Renal cortical epithelial cell (primary cell): ENCODE measurements at regions not wholly inside any gene's neighbourhood (a gene's known extent, or its start where the extent isn't known, plus 50 kb on each side); places are given as distances from the start of the nearest gene placed in this dataset.
A peak's percentile ranks its signal among the peaks of the same experiment; 100 is the strongest.
"Not testable (repeated sequence)": the region's sequence is repeated elsewhere in the genome, so short reads cannot be mapped to it uniquely, and the experiment has no call there.

Experiments
- DNase-seq: peaks from one replicate; pipeline ENCODE4 v3.0.0-alpha.2; 2011; ENCODE audit warnings: low read depth

GRCh38 chr3:158026236-158026635, 80.0 kb downstream of the SHOX2 start:
- DNase-seq: no peak

DNA sequence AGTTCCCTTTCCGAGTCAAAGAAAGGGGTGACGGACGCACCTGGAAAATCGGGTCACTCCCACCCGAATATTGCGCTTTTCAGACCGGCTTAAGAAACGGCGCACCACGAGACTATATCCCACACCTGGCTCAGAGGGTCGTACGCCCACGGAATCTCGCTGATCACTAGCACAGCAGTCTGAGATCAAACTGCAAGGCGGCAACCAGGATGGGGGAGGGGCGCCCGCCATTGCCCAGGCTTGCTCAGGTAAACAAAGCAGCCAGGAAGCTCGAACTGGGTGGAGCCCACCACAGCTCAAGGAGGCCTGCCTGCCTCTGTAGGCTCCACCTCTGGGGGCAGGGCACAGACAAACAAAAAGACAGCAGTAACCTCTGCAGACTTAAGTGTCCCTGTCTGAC, 86.3 kb downstream of the SHOX2 start:
- not testable (repeated sequence) for DNase-seq

DNA sequence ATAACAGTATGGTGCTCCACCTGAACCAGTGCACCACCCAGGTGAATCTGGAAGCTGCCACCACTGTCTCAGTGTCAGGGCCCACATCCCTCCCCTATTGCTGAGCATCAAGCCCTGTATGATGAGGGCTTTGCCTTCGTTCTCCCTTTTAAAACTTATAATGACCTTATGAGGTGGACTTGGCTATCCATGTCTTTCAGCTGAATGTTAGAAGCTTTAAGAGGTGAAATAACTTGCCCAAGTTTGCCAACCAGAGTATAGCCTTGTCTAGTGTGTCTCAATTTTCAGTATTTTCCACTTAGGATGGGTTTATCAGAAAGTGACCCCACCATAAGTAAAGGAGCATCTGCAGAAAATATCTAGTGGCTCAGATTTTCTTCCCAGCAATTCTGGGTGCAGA, 87.8 kb downstream of the SHOX2 start:
- DNase-seq: no peak

DNA sequence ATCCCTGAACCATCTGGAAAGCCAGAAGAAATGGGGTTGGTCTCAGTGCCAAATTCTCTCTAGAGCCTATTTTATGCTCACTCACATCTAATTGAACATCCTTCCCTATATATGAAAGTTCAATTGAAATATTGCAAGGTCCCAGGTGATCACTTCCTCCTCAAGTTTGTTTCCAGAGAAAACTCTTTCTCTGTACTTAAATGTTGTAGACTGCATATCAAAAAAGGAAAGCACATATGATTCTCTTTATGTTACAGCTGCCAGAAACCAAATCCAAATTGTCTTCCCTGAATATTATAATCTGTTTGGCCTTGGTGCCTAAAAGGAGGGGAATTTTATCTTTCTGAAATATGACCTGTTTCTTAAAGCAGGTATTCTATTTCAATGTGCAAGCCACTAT, 93.3 kb downstream of the SHOX2 start:
- no peak for DNase-seq

DNA sequence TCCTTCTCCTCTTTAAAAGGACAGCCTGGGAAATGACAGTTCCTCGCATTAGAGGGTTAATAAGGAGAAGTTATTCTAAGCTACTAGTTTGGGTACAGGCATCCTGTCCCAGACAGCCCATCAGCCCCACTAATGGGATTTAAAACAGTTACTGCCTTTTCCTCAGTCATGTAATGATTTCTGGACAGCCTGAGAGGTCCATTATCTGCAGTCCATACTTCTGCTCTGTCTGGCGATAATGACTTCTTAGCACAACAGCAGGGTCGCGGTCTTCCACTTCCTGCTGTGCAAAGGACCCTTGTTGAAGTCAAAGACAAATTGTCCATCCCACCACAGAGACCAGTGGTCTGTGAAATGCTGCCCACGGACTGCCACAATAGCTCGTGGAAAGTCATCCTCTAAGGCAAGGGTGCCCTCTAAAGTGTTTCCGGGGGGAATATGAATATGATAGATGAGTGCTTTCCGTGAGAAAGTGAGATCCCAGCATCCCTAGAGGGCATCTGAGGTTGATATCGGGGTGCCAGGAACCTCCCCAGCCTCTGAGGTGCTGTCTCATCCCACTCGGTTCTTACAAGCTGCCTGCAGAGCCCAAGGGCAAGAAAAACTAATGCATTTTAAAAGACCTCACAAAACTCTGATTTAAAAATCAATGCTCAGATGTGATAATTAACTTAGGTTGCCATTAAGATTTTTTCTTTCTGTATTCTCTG, 100.7 kb downstream of the SHOX2 start:
- DNase-seq: no peak

DNA sequence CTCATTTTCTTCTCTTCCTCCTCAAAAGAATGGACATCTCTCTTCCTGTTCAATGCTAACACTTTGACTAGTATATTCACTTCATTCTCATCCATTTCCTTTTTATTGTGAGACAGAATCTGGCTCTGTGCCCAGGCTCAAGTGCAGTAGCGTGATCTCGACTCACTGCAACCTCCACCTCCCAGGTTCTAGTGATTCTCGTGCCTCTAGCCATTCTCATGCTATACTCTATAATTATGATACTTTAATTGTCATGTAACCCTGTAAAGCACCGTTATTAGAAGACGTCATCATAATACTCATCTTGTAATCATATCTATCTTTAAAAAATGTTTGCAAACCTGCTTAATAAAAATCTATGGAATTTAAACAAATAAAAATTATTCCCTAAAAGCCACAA, 107.0 kb downstream of the SHOX2 start:
- no peak for DNase-seq

DNA sequence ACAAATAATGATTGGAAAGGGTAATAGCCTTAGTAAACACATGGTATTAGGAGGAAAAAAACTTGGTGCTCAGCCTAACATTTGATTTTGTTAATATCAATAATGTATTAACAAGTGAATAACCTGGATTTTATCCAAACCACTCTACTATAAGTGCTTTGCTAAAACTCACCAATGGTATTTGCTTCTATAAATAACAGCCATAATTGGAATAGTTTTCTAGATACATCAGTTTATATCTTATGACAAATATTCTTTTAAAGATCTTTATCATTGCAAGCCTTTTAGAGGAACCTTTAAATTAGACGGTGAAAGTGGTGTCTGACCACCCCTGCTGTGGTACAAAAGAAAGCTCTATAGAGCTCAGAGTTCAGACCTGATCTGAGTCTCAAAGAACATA, 123.9 kb downstream of the SHOX2 start:
- no peak for DNase-seq

- DNase-seq: no peak
Observed at GRCh38 chr3:157981819-157982218, 124.4 kb downstream of the SHOX2 start.

DNA sequence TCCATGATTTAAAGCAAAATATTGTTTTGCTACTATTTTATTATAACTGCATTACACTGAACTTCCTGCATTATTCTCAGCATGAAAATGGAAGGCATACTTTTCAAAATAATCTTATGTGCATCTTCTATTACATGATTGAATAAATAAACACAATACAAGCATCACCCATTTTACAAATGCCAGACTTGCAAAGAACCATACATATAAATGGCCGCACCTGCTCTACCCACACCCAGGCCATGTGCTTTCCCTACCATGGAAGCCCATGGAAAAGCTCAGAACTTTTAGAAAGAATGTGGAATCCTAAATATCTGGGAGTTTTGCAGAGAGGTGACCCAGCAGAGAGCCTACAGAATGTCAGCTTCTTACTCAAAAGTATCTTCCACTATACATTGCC, 127.2 kb downstream of the SHOX2 start:
- DNase-seq: no peak

GRCh38 chr3:157961665-157962064, 144.6 kb downstream of the SHOX2 start:
- DNase-seq: no peak

DNA sequence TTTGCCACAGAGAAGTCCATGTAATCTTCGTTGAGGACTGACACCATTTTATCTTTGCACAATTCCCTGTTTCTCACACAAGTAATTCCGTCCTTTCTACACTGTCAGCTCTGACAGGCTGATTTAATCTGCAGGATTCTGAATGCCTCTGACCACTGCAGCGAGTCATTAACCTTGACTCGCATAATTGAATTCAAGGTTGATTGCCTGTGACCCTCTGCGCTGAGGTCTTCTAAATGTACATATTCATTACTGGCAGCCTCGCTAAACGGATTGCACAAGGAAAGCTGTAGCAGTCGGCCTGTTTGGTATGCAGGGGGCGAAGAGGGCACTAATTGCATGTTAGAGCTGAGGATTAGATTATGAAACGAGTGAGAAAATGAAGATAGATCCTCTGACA, 147.8 kb downstream of the SHOX2 start:
- peak; percentile 36 for DNase-seq

DNA sequence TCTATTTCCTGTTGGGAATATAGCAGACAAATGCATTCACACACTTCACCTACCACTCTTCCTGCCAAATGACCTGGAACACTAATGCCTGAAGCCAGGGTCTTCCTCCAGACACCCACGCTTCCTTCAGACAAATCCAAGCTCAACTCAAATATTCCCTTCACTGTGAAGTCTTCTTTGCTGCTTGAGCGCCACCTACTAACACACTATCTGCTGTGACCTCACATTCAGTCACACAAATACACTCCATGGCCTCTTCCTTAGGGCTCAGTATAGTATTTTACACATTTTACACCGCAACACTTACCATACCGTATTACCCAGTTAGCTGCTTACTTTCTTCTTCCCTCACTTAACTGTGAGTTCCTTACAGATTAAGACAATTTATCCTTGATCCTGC, 149.4 kb downstream of the SHOX2 start:
- no peak for DNase-seq

DNA sequence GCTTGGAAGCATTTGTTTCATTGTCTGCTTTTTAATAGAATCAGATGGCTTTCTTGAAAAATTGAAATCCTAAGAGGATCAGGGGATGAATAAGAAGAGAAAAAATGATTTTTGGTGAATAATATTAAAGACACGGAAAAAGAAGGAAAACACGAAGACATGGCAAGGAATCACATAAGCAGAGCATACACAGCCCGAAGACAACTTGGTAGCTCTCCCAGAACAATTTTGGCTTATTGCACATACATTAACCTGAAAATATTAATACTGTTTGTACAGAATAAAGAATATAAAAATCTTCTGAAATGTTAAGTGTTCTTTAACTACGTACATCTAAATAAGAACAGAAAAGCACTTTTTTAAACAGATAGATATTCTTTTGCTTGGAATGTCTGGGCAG, 150.0 kb downstream of the SHOX2 start:
- DNase-seq: no peak

- no peak for DNase-seq
Observed at GRCh38 chr3:157953565-157953964, 152.7 kb downstream of the SHOX2 start.

- DNase-seq: no peak
Observed at GRCh38 chr3:157948605-157949383, 157.4 kb downstream of the SHOX2 start.

DNA sequence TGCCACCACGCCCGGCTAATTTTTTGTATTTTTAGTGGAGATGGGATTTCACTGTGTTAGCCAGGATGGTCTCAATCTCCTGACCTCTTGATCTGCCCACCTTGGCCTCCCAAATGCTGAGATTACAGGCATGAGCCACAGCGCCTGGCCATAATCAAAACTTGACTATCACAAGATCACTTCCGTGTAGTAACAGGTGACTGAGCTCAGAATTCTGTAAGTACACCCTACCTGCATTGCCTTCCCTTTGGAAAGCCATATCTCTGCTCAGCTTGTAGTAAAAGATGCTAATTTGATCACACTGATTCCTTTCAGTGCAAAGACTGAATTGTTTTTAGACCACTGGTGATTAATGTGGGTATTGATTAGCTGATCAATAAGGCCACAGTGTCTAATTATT, 167.1 kb downstream of the SHOX2 start:
- DNase-seq: no peak

DNA sequence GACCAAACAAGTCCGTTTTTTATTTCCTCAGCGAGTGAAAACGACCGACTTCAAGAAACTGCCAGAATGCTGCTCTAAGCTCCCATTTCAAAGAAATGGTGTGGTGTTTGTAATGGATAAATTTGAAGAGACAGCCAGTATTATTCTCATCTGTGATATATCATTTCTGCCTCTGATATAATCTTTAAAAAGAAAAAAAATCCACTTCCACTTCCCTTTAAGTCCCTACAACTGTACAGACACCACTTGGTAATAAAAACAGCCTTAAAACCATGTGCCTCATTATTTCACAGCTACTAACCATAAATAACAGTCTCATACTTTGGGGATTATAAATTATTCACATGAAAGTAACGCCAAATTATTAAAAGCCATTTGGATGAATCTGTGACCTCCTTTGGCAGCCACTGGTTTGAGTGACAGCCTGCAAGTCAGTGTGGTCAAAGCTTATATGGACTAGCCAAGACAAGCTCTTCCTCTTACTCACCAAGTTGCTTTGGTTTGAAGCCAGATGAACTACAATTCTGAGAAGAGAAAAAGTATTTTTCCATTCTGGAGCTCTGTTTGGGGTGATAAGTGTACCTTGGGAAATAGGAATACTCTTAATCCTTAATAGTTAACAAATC, 168.0 kb downstream of the SHOX2 start:
- DNase-seq: no peak

DNA sequence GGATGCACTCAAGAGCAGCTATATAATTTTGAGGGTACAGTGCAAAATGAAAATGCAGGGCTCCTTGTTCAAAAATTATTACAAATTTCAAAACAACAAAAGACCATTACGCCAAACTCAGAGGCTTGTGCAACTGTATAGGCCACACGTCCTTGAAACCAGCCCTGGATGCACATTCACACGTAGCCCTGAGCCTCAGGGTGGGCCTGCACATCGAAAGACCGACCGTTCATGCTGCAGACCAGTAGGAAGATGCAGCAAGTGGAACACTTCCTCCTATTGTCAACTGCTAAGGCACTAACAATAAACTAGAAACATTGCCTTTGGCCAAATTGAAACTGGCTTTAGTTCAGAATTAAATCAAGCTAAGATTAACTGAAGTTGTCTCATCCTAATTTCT, 174.7 kb downstream of the SHOX2 start:
- no peak for DNase-seq

DNA sequence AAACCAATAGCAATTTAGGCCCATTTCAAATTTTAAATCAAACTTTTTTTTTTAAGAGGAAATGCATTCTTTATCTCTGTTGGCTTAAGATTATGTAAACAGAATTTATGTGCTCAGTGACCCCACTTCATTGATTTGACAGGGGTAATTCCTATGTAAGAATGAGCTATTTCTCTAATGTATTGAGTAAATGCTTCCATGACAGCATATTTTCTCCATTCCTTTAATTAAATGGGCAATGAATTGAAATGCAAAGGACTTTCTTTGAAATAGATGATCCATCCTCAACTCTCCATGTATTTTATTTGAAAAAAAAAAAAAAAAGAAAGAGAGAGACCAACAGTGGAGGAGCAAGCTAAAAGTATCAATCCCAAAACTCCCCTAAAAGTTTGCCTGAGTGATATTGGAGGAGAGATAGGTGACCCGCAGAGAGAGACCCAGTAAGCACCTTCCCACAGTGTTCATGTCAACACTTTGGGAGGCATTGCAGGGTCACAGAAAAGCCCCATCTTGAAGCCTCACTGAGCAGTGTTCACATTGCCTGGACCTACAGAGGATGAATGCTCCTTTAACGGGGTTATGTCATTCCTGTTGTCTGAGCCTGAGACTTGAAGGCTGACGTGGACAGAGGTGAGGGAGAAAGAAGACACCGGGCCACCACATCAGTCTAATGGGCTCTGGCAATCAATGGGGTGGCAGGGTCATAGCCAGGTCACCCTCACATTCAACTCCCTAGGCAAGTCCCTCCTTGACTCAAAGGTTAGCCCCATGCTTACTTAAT, 176.0 kb downstream of the SHOX2 start:
- no peak for DNase-seq

GRCh38 chr3:157926822-157927221, 179.4 kb downstream of the SHOX2 start:
- DNase-seq: no peak

GRCh38 chr3:157922614-157923013, 183.6 kb downstream of the SHOX2 start:
- DNase-seq: no peak

- no peak for DNase-seq
Observed at GRCh38 chr3:157921811-157922210, 184.4 kb downstream of the SHOX2 start.
